Breast epithelium (tissue), 3 donors: ENCODE measurements at regions not wholly inside any gene's neighbourhood (a gene's known extent, or its start where the extent isn't known, plus 50 kb on each side); places are given as distances from the start of the nearest gene placed in this dataset.

Experiments used
- POLR2A ChIP-seq: fragments of 450-650 bp; IDR thresholded peaks from one replicate; pipeline ENCODE4 v1.6.1; 2016; ENCODE audit warnings: antibody characterized with exemption, mild to moderate bottlenecking, moderate library complexity
- TF ChIP-seq, protein P1 (sequence below), 3 donors: fragments of 450-650 bp; IDR thresholded peaks; one replicate each; pipeline ENCODE4 v1.5.1; 2016 to 2017; ENCODE audit warnings: antibody characterized with exemption in 3 of 3, mild to moderate bottlenecking in 3 of 3, moderate library complexity in 3 of 3

DNA sequence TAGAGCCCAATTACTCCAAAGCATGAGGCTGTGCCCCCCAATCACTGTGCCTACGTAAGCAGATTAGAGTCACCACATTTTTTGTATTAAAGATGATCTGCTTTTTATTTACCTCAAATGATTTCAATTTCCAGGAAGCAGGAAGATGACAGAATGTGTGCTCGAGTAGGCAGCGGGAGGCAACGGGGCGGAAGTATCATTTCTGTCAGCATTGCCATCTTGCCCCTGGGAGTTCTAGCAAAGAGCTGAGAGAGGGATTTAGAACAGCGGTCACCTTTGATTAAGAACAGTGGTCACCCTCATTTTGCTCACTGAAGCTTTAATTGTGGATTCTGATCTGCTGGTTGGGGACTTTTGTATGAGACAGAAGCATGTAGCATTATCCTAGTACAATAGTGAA is 117.1 kb upstream of the FAM13C start:
- TF ChIP-seq, protein P1, sequence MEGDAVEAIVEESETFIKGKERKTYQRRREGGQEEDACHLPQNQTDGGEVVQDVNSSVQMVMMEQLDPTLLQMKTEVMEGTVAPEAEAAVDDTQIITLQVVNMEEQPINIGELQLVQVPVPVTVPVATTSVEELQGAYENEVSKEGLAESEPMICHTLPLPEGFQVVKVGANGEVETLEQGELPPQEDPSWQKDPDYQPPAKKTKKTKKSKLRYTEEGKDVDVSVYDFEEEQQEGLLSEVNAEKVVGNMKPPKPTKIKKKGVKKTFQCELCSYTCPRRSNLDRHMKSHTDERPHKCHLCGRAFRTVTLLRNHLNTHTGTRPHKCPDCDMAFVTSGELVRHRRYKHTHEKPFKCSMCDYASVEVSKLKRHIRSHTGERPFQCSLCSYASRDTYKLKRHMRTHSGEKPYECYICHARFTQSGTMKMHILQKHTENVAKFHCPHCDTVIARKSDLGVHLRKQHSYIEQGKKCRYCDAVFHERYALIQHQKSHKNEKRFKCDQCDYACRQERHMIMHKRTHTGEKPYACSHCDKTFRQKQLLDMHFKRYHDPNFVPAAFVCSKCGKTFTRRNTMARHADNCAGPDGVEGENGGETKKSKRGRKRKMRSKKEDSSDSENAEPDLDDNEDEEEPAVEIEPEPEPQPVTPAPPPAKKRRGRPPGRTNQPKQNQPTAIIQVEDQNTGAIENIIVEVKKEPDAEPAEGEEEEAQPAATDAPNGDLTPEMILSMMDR (IDR thresholded peaks at IDR 0.05) = no peak
- TF ChIP-seq POLR2A = no peak
